ENCODE measurements at regions not wholly inside any gene's neighbourhood (a gene's known extent, or its start where the extent isn't known, plus 50 kb on each side); places are given as distances from the start of the nearest gene placed in this dataset.
A peak's percentile ranks its signal among the peaks of the same experiment; 100 is the strongest.

GRCh38 chr3:116579840-116580239 is 129.7 kb upstream of the TUSC7 start:
- WGBS, 2 experiments (ENCODE audit: insufficient coverage in 1 of 2, insufficient read length in 1 of 2) = 42 to 46% methylated on average over 4 to 6 of the region's 6 CpGs
- H3K27me3 ChIP-seq (ENCODE audit: control insufficient read depth, insufficient read depth, low read length, poor library complexity, severe bottlenecking) = no peaks in the 10 kb centered on the region
- H3K4me1 ChIP-seq (ENCODE audit: control insufficient read depth, insufficient read depth, low read length) = no peaks in the 10 kb centered on the region
- Mint-ChIP-seq H3K4me3 (no peak overlapping the region), H3K9me3 (no peaks in the 10 kb centered on the region), H3K27me3 (ENCODE audit: insufficient read depth) (peaks cover 2% of the 10 kb centered on the region), H3K4me1 (no peaks in the 10 kb centered on the region), H3K27ac (no peak overlapping the region), H3K36me3 (ENCODE audit: low read depth) (no peaks in the 10 kb centered on the region)
- no peak overlapping the region for H3K9ac ChIP-seq (ENCODE audit: extremely low read depth, low read length, poor library complexity, severe bottlenecking)
- no peak overlapping the region for H3K27ac ChIP-seq (ENCODE audit: low read depth, low read length)
- TF ChIP-seq, protein P1, sequence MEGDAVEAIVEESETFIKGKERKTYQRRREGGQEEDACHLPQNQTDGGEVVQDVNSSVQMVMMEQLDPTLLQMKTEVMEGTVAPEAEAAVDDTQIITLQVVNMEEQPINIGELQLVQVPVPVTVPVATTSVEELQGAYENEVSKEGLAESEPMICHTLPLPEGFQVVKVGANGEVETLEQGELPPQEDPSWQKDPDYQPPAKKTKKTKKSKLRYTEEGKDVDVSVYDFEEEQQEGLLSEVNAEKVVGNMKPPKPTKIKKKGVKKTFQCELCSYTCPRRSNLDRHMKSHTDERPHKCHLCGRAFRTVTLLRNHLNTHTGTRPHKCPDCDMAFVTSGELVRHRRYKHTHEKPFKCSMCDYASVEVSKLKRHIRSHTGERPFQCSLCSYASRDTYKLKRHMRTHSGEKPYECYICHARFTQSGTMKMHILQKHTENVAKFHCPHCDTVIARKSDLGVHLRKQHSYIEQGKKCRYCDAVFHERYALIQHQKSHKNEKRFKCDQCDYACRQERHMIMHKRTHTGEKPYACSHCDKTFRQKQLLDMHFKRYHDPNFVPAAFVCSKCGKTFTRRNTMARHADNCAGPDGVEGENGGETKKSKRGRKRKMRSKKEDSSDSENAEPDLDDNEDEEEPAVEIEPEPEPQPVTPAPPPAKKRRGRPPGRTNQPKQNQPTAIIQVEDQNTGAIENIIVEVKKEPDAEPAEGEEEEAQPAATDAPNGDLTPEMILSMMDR (conservative IDR thresholded peaks at IDR 0.05) = no peak
- no peak overlapping the region for H3K4me3 ChIP-seq (ENCODE audit: low read length)
- H3K9me3 ChIP-seq (ENCODE audit: control insufficient read depth, low read length) = no peaks in the 10 kb centered on the region
- H3K36me3 ChIP-seq (ENCODE audit: control insufficient read depth, insufficient read depth, low read length) = no peaks in the 10 kb centered on the region
- DNase-seq = peak; percentile 48

GRCh38 chr3:116586285-116586944 is 123.2 kb upstream of the TUSC7 start:
- no peaks in the 10 kb centered on the region for H3K9me3 Mint-ChIP-seq
- H3K27me3 Mint-ChIP-seq (ENCODE audit: insufficient read depth) = no peaks in the 10 kb centered on the region
- DNase-seq = no peak
- H3K27me3 ChIP-seq (ENCODE audit: control insufficient read depth, insufficient read depth, low read length, poor library complexity, severe bottlenecking) = no peaks in the 10 kb centered on the region
- H3K27ac Mint-ChIP-seq = no peak overlapping the region
- H3K4me3 Mint-ChIP-seq = no peak overlapping the region
- no peaks in the 10 kb centered on the region for H3K9me3 ChIP-seq (ENCODE audit: control insufficient read depth, low read length)
- H3K4me1 Mint-ChIP-seq = peaks cover 22% of the 10 kb centered on the region
- TF ChIP-seq, protein P1 (conservative IDR thresholded peaks at IDR 0.05) = peak; percentile 61
- 79 to 84% methylated on average over 5 to 7 of the region's 7 CpGs for WGBS, 2 experiments (ENCODE audit: insufficient coverage in 1 of 2, insufficient read length in 1 of 2)
- no peaks in the 10 kb centered on the region for H3K36me3 ChIP-seq (ENCODE audit: control insufficient read depth, insufficient read depth, low read length)
- H3K36me3 Mint-ChIP-seq (ENCODE audit: low read depth) = no peaks in the 10 kb centered on the region
- H3K27ac ChIP-seq (ENCODE audit: low read depth, low read length) = no peak overlapping the region
- no peak overlapping the region for H3K4me3 ChIP-seq (ENCODE audit: low read length)
- no peak overlapping the region for H3K9ac ChIP-seq (ENCODE audit: extremely low read depth, low read length, poor library complexity, severe bottlenecking)
- no peaks in the 10 kb centered on the region for H3K4me1 ChIP-seq (ENCODE audit: control insufficient read depth, insufficient read depth, low read length)

DNA sequence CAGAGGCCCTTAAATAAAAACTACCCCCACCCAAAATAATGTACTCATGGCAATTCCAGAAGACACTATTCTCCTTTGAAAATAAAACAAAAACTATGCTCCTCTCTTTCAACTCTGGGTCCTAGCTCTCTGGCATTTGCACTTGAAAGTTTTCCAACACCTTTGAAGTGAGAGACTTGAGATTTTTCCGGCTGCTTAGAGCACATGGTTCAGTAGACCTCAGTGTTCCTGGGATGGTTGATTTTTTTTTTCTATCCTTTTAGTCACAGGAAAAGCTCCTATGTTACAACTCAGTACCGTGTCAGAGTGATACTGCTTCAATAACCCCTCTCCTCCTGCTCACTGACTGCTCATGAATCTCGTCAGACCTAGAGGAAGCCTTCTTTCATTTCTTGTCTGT is 118.3 kb upstream of the TUSC7 start:
- no peaks in the 10 kb centered on the region for H3K27me3 Mint-ChIP-seq (ENCODE audit: insufficient read depth)
- DNase-seq = no peak
- H3K4me1 Mint-ChIP-seq = peaks cover 43% of the 10 kb centered on the region
- TF ChIP-seq, protein P1 (conservative IDR thresholded peaks at IDR 0.05) = no peak
- 80 to 85% methylated on average over 1 to 3 of the region's 3 CpGs for WGBS, 2 experiments (ENCODE audit: insufficient coverage in 1 of 2, insufficient read length in 1 of 2)
- H3K27me3 ChIP-seq (ENCODE audit: control insufficient read depth, insufficient read depth, low read length, poor library complexity, severe bottlenecking) = no peaks in the 10 kb centered on the region
- H3K36me3 Mint-ChIP-seq (ENCODE audit: low read depth) = no peaks in the 10 kb centered on the region
- H3K4me1 ChIP-seq (ENCODE audit: control insufficient read depth, insufficient read depth, low read length) = peaks cover 6% of the 10 kb centered on the region
- no peak overlapping the region for H3K27ac Mint-ChIP-seq
- H3K9me3 ChIP-seq (ENCODE audit: control insufficient read depth, low read length) = no peaks in the 10 kb centered on the region
- no peak overlapping the region for H3K4me3 ChIP-seq (ENCODE audit: low read length)
- no peaks in the 10 kb centered on the region for H3K36me3 ChIP-seq (ENCODE audit: control insufficient read depth, insufficient read depth, low read length)
- no peaks in the 10 kb centered on the region for H3K9me3 Mint-ChIP-seq
- no peak overlapping the region for H3K9ac ChIP-seq (ENCODE audit: extremely low read depth, low read length, poor library complexity, severe bottlenecking)
- no peak overlapping the region for H3K27ac ChIP-seq (ENCODE audit: low read depth, low read length)
- no peak overlapping the region for H3K4me3 Mint-ChIP-seq
